ENCODE measurements at regions not wholly inside any gene's neighbourhood (a gene's known extent, or its start where the extent isn't known, plus 50 kb on each side); places are given as distances from the start of the nearest gene placed in this dataset.

GRCh38 chr16:79269211-79269863, 331.2 kb downstream of the MAF start:
- TF ChIP-seq POLR2A (IDR thresholded peaks at IDR 0.05) (no peak), CTCF (IDR thresholded peaks at IDR 0.05) (no peak)
